ENCODE measurements at regions not wholly inside any gene's neighbourhood (a gene's known extent, or its start where the extent isn't known, plus 50 kb on each side); places are given as distances from the start of the nearest gene placed in this dataset.

DNA sequence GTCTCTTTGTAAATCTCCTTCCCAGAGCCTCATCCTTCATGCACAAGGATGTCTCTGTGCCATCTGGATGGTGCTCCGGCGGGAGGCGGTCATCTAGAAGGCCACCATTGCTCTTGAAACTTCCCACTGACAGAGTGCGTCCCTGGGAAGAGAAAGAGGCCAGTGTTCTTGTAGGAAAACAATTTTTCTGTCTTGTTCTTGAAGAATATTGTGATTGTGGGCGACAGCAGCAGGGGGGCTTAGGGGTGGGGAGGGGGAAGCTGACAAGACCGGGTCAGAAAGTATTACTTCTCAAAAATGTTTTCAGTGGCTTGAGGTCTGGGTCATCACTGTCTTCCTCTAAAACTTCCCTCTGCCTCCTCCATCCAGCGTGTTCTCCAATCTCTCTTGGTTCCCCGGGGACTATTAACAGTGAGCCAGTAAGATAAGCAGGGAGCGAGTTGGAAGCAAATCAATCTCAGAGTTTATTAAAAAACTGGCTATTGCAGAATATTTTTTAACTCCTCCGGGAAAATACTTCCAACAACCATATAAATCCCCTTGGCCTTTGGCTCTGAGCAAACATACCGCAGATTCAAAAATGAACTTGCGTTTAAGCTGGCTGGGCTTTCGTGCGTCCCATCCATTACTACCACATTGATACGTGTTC is 597.8 kb upstream of the MGMT start:
- Histone ChIP-seq H3K9ac (ENCODE audit: low read depth, low read length) (no peak overlapping the region), H3K4me3 (ENCODE audit: low read depth in 1 of 2, low read length in 2 of 2) (no peak overlapping the region), H2AFZ (ENCODE audit: low read depth, low read length) (no peak overlapping the region), H3K4me1 (ENCODE audit: insufficient read depth, low read length) (no peaks in the 10 kb centered on the region), H3K9me3 (ENCODE audit: insufficient read depth, low read length, severe bottlenecking) (no peaks in the 10 kb centered on the region), H3K27ac (ENCODE audit: low read length) (no peak overlapping the region), H3K79me2 (ENCODE audit: insufficient read depth, low read length) (no peaks in the 10 kb centered on the region), H3K27me3 (ENCODE audit: insufficient read depth, low read length, poor library complexity) (no peaks in the 10 kb centered on the region), H3K36me3 (ENCODE audit: insufficient read depth, low read length) (no peaks in the 10 kb centered on the region), H3K4me2 (ENCODE audit: insufficient read depth, low read length) (no peak overlapping the region), H4K20me1 (ENCODE audit: insufficient read depth, low read length) (no peaks in the 10 kb centered on the region)
- TF ChIP-seq EZH2 (IDR thresholded peaks at IDR 0.05; ENCODE audit: borderline replicate concordance, low read depth, low read length, severe bottlenecking) (no peak), CTCF (IDR thresholded peaks at IDR 0.05; ENCODE audit: borderline replicate concordance, extremely low read depth, low read length, poor library complexity, severe bottlenecking) (no peak)
- DNase-seq (no peak), ATAC-seq (ENCODE audit: insufficient read depth, low read depth) (no peak)

- no peaks in the 10 kb centered on the region for H3K4me1 ChIP-seq (ENCODE audit: insufficient read depth, low read length)
- no peak overlapping the region for H3K9ac ChIP-seq (ENCODE audit: low read depth, low read length)
- TF ChIP-seq EZH2 (IDR thresholded peaks at IDR 0.05; ENCODE audit: borderline replicate concordance, low read depth, low read length, severe bottlenecking) (no peak), CTCF (IDR thresholded peaks at IDR 0.05; ENCODE audit: borderline replicate concordance, extremely low read depth, low read length, poor library complexity, severe bottlenecking) (no peak)
- ATAC-seq (ENCODE audit: insufficient read depth, low read depth) (no peak), DNase-seq (no peak)
- H3K36me3 ChIP-seq (ENCODE audit: insufficient read depth, low read length) = no peaks in the 10 kb centered on the region
- no peaks in the 10 kb centered on the region for H3K79me2 ChIP-seq (ENCODE audit: insufficient read depth, low read length)
- no peak overlapping the region for H3K27ac ChIP-seq (ENCODE audit: low read length)
- H4K20me1 ChIP-seq (ENCODE audit: insufficient read depth, low read length) = no peaks in the 10 kb centered on the region
- H3K4me2 ChIP-seq (ENCODE audit: insufficient read depth, low read length) = no peak overlapping the region
- H2AFZ ChIP-seq (ENCODE audit: low read depth, low read length) = no peak overlapping the region; the same call in 1 of the 2 replicates
- H3K27me3 ChIP-seq (ENCODE audit: insufficient read depth, low read length, poor library complexity) = no peaks in the 10 kb centered on the region
- no peak overlapping the region for H3K4me3 ChIP-seq (ENCODE audit: low read depth in 1 of 2, low read length in 2 of 2)
- H3K9me3 ChIP-seq (ENCODE audit: insufficient read depth, low read length, severe bottlenecking) = no peaks in the 10 kb centered on the region
These were observed 596.0 kb upstream of the MGMT start for GRCh38 chr10:128870830-128871597.

DNA sequence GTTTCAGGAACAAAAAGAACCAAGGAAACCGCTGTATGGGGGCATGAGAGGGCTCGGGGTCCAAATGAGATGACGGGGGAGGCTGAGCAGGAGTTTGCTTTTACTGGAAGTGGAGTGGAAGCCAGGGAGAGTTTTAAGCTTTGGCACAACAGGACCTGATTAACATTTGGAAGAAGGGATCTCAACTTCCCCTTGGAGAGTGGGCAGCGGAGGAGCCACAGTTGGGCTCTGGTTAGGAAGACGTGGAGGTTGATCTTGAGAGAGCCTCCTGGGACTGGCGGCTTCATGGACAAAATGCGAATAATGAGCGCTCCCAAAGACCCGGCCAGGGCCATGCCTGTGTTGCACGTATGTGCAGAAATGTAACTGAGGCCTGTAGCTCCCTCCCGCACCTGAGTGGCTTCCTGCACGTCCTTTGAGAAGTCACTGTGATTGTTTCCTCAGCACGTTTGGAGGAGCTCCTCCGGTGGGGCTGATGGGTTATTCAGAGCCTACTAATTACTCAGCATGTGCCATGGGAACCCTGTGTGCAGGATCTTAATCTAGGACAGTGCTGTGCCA is 595.3 kb upstream of the MGMT start:
- H3K9ac ChIP-seq (ENCODE audit: low read depth, low read length) = no peak overlapping the region
- no peaks in the 10 kb centered on the region for H3K9me3 ChIP-seq (ENCODE audit: insufficient read depth, low read length, severe bottlenecking)
- H4K20me1 ChIP-seq (ENCODE audit: insufficient read depth, low read length) = no peaks in the 10 kb centered on the region
- H3K27ac ChIP-seq (ENCODE audit: low read length) = no peak overlapping the region
- no peaks in the 10 kb centered on the region for H3K27me3 ChIP-seq (ENCODE audit: insufficient read depth, low read length, poor library complexity)
- TF ChIP-seq EZH2 (IDR thresholded peaks at IDR 0.05; ENCODE audit: borderline replicate concordance, low read depth, low read length, severe bottlenecking) (no peak), CTCF (IDR thresholded peaks at IDR 0.05; ENCODE audit: borderline replicate concordance, extremely low read depth, low read length, poor library complexity, severe bottlenecking) (no peak)
- H3K79me2 ChIP-seq (ENCODE audit: insufficient read depth, low read length) = no peaks in the 10 kb centered on the region
- H3K4me1 ChIP-seq (ENCODE audit: insufficient read depth, low read length) = no peaks in the 10 kb centered on the region
- H3K4me2 ChIP-seq (ENCODE audit: insufficient read depth, low read length) = no peak overlapping the region
- no peak overlapping the region for H3K4me3 ChIP-seq (ENCODE audit: low read depth in 1 of 2, low read length in 2 of 2)
- no peak for DNase-seq
- H3K36me3 ChIP-seq (ENCODE audit: insufficient read depth, low read length) = no peaks in the 10 kb centered on the region
- H2AFZ ChIP-seq (ENCODE audit: low read depth, low read length) = no peak overlapping the region
- ATAC-seq (ENCODE audit: insufficient read depth, low read depth) = no peak
